Liver (tissue), 8 donors: ENCODE measurements at regions not wholly inside any gene's neighbourhood (a gene's known extent, or its start where the extent isn't known, plus 50 kb on each side); places are given as distances from the start of the nearest gene placed in this dataset.

Source experiments
- DNase-seq: peaks from one replicate; pipeline ENCODE4 v3.0.0-alpha.2; 2017; ENCODE audit warnings: low spot score
- H3K27ac ChIP-seq, 2 donors: one replicate each; pipeline ENCODE4 v1.7.0; 2013; ENCODE audit warnings: inconsistent platforms in 2 of 2, low read length in 2 of 2, control low read depth in 1 of 2, low read depth in 1 of 2, mild to moderate bottlenecking in 1 of 2
- H3K27me3 ChIP-seq, 4 donors: one replicate each; pipeline versions ENCODE4 v1.6.1 to v1.7.0; 2013; ENCODE audit warnings: low read length in 3 of 4, inconsistent platforms in 1 of 4, mild to moderate bottlenecking in 1 of 4, moderate library complexity in 1 of 4; ENCODE audit not compliant: control insufficient read depth in 4 of 4, insufficient read depth in 4 of 4
- H3K36me3 ChIP-seq, 4 donors: one replicate each; pipeline versions ENCODE4 v1.6.1 to v1.7.0; 2013; ENCODE audit warnings: low read length in 3 of 4, mild to moderate bottlenecking in 3 of 4, low read depth in 1 of 4, moderate library complexity in 1 of 4; ENCODE audit not compliant: control insufficient read depth in 4 of 4, insufficient read depth in 3 of 4
- H3K4me1 ChIP-seq, 4 donors: one replicate each; pipeline versions ENCODE4 v1.6.1 to v1.7.0; 2013; ENCODE audit warnings: low read length in 3 of 4, mild to moderate bottlenecking in 3 of 4, moderate library complexity in 1 of 4; ENCODE audit not compliant: control insufficient read depth in 4 of 4, insufficient read depth in 4 of 4
- H3K4me3 ChIP-seq, 3 donors: one replicate each; pipeline versions ENCODE4 v1.6.1 to v1.7.0; 2013; ENCODE audit warnings: low read length in 3 of 3, control low read depth in 1 of 3, low read depth in 1 of 3, mild to moderate bottlenecking in 1 of 3
- H3K9ac ChIP-seq, 2 donors: one replicate each; pipeline ENCODE4 v1.7.0; 2013; ENCODE audit warnings: low read length in 2 of 2, mild to moderate bottlenecking in 2 of 2, moderate library complexity in 2 of 2, control low read depth in 1 of 2, low read depth in 1 of 2
- H3K9me3 ChIP-seq, 4 donors: one replicate each; pipeline versions ENCODE4 v1.6.1 to v1.7.0; 2013; ENCODE audit warnings: low read length in 3 of 4; ENCODE audit not compliant: control insufficient read depth in 4 of 4
- EGR1 ChIP-seq, 2 donors: IDR thresholded peaks; 2 replicates each; pipeline ENCODE4 v1.6.1; 2016 to 2018; ENCODE audit warnings: antibody characterized with exemption in 2 of 2, low read depth in 2 of 2
- FOXA1 ChIP-seq: IDR thresholded peaks from 2 replicates; pipeline ENCODE4 v1.6.1; 2016; ENCODE audit warnings: antibody characterized with exemption
- FOXA2 ChIP-seq: IDR thresholded peaks from 2 replicates; pipeline ENCODE4 v1.6.1; 2016; ENCODE audit warnings: antibody characterized with exemption
- HNF4G ChIP-seq: IDR thresholded peaks from 2 replicates; pipeline ENCODE4 v1.6.1; 2016; ENCODE audit warnings: antibody characterized with exemption
- JUND ChIP-seq, 2 donors: IDR thresholded peaks; 2 replicates each; pipeline ENCODE4 v1.6.1; 2016; ENCODE audit warnings: antibody characterized with exemption in 2 of 2
- NR2F2 ChIP-seq: IDR thresholded peaks from 2 replicates; pipeline ENCODE4 v1.6.1; 2016; ENCODE audit warnings: antibody characterized with exemption
- RXRA ChIP-seq, 2 donors: IDR thresholded peaks; 2 replicates each; pipeline ENCODE4 v1.6.1; 2017 to 2018; ENCODE audit warnings: antibody characterized with exemption in 2 of 2, mild to moderate bottlenecking in 1 of 2
- SP1 ChIP-seq: IDR thresholded peaks from 2 replicates; pipeline ENCODE4 v1.6.1; 2018; ENCODE audit warnings: antibody characterized with exemption, mild to moderate bottlenecking
- TAF1 ChIP-seq: conservative IDR thresholded peaks from 2 replicates; pipeline ENCODE4 v1.6.1; 2016; ENCODE audit warnings: antibody characterized with exemption, mild to moderate bottlenecking
- YY1 ChIP-seq: IDR thresholded peaks from 2 replicates; pipeline ENCODE4 v1.6.1; 2016; ENCODE audit warnings: antibody characterized with exemption, mild to moderate bottlenecking
- WGBS: extraction: QIAGEN DNeasy Blood & Tissue Kit; methylation state at CpG from one replicate; pipeline ENCODE4 v1.1.7; 2013; 5-methylcytosine and 5-hydroxymethylcytosine counted together
- TF ChIP-seq, protein P1 (sequence below): fragments of 150-350 bp; IDR thresholded peaks from 2 replicates; pipeline ENCODE4 v1.5.1; 2017; ENCODE audit warnings: improper control_type of control experiment, low read depth, low read length; ENCODE audit not compliant: missing input control
- TF ChIP-seq, protein P2 (sequence below): IDR thresholded peaks from 2 replicates; pipeline ENCODE4 v1.6.1; 2016; ENCODE audit warnings: antibody characterized with exemption
- TF ChIP-seq, protein P3 (sequence below): IDR thresholded peaks from 2 replicates; pipeline ENCODE4 v1.6.1; 2016; ENCODE audit warnings: antibody characterized with exemption
- donor health status: healthy.
- donor health status: healthy.
- donor health status: healthy.
- donor health status: healthy.
- donor health status: healthy.

DNA sequence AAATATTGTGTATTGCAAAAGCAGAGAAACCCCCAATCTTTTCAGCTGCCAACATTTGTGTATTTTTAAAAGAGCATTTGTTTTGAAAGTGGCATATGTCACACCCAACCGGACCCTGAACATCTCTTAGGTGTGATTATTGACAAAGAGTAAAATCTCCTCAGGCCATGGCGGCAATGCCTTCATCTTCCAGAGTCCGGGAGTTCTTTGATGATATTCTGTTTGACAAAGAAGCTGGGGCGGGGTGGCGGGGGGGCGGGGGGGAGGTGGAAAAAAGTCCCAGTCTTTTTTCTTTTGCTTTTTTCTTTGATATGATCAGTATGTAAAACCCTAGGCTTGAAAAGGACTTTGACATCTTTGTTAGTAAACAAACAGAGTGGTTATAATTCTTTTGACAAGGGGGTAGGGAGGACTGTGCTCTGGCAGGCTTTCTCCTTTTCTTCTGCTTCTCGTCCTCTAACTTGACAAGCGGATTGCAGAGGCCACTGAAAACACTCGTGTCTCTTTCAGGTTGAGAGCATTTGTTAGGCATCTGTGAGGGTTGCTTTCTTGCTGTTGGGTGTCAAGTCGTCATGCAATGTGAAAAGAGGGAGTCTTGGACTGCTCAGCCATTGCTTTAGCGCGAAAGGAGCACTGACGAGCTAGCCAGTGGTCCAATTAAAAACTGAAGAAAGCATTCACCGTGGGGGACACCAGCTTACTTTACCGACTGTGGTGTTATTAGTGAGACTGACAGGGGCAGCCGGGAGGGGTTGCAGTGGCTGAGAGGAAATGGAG, 243.2 kb downstream of the NSUN3 start:
- no peak for TF ChIP-seq FOXA1
- Histone ChIP-seq H3K9me3 (no peaks in the 10 kb centered on the region), H3K36me3 (no peaks in the 10 kb centered on the region), H3K27me3 (no peaks in the 10 kb centered on the region), H3K4me1 (no peaks in the 10 kb centered on the region), H3K9ac (no peak overlapping the region), H3K27ac (no peak overlapping the region), H3K4me3 (no peak overlapping the region)
- no peak for DNase-seq
- WGBS = 48% methylated on average over 16 of the region's 16 CpGs

DNA sequence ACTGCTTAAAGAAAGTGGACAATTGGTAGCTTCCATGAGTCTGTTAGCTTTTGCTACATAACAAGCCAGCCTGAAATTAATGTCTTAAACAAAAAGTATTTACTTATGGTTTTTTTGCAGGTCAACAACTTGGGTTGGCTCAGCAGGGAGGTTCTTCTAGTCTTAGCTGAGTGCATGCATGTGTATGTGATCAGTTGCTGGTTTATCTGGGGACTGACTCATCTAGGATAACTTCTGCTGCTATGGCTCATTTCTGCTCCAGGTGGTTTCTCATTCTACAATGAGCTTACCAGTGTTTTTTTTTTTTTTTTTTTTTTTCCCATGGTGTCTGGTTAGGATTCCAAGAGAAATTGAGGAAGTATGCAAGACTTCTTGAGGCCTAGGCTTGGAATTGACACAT, 244.7 kb downstream of the NSUN3 start:
- no peak for TF ChIP-seq RXRA (IDR thresholded peaks at IDR 0.05)
- TF ChIP-seq, protein P1, sequence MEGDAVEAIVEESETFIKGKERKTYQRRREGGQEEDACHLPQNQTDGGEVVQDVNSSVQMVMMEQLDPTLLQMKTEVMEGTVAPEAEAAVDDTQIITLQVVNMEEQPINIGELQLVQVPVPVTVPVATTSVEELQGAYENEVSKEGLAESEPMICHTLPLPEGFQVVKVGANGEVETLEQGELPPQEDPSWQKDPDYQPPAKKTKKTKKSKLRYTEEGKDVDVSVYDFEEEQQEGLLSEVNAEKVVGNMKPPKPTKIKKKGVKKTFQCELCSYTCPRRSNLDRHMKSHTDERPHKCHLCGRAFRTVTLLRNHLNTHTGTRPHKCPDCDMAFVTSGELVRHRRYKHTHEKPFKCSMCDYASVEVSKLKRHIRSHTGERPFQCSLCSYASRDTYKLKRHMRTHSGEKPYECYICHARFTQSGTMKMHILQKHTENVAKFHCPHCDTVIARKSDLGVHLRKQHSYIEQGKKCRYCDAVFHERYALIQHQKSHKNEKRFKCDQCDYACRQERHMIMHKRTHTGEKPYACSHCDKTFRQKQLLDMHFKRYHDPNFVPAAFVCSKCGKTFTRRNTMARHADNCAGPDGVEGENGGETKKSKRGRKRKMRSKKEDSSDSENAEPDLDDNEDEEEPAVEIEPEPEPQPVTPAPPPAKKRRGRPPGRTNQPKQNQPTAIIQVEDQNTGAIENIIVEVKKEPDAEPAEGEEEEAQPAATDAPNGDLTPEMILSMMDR = no peak
- TF ChIP-seq, protein P2, sequence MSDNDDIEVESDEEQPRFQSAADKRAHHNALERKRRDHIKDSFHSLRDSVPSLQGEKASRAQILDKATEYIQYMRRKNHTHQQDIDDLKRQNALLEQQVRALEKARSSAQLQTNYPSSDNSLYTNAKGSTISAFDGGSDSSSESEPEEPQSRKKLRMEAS = no peak
- no peak for TF ChIP-seq YY1
- TF ChIP-seq, protein P3, sequence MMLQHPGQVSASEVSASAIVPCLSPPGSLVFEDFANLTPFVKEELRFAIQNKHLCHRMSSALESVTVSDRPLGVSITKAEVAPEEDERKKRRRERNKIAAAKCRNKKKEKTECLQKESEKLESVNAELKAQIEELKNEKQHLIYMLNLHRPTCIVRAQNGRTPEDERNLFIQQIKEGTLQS = no peak
- TF ChIP-seq EGR1 (IDR thresholded peaks at IDR 0.05; ENCODE audit: low read depth in 2 of 2) = no peak
- TF ChIP-seq FOXA1 = no peak
- no peaks in the 10 kb centered on the region for H3K9me3 ChIP-seq
- no peaks in the 10 kb centered on the region for H3K27me3 ChIP-seq
- H3K4me1 ChIP-seq = no peaks in the 10 kb centered on the region
- H3K27ac ChIP-seq = no peak overlapping the region
- no peak for DNase-seq
- H3K9ac ChIP-seq = no peak overlapping the region
- no peak overlapping the region for H3K4me3 ChIP-seq
- no peaks in the 10 kb centered on the region for H3K36me3 ChIP-seq

DNA sequence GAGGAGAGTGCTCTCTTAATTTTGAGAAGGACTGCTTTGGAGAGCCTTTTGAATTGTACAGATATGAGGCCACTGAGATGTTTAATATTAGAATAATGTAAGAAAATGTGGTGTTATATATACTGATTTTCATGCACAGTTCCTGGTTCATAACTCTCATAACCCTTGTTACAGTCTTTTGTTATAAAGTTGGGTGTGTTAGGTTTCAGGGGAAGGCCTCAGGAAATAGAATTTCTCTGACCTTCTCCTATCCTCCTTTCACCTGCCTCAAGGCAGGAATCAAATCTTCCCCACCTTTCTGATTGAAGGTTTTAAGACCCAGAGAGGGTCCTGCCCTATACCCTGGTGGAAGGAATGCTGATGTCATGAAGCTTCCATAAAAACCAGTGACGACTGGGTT, 245.9 kb downstream of the NSUN3 start:
- Histone ChIP-seq H3K9ac (no peak overlapping the region), H3K4me1 (no peaks in the 10 kb centered on the region), H3K27ac (no peak overlapping the region), H3K36me3 (no peaks in the 10 kb centered on the region), H3K4me3 (no peak overlapping the region), H3K9me3 (no peaks in the 10 kb centered on the region), H3K27me3 (no peaks in the 10 kb centered on the region)
- DNase-seq = no peak
- no peak for TF ChIP-seq TAF1
- no peak for TF ChIP-seq SP1
- no peak for TF ChIP-seq HNF4G
- no peak for TF ChIP-seq NR2F2
- TF ChIP-seq YY1 = no peak
- TF ChIP-seq, protein P1 = no peak
- TF ChIP-seq FOXA2 = no peak
- TF ChIP-seq JUND (IDR thresholded peaks at IDR 0.05) = no peak
- no peak for TF ChIP-seq FOXA1
- no peak for TF ChIP-seq RXRA (IDR thresholded peaks at IDR 0.05)
- 67% methylated on average over 1 of the region's 1 CpG for WGBS
